ENCODE measurements at regions not wholly inside any gene's neighbourhood (a gene's known extent, or its start where the extent isn't known, plus 50 kb on each side); places are given as distances from the start of the nearest gene placed in this dataset.

DNA sequence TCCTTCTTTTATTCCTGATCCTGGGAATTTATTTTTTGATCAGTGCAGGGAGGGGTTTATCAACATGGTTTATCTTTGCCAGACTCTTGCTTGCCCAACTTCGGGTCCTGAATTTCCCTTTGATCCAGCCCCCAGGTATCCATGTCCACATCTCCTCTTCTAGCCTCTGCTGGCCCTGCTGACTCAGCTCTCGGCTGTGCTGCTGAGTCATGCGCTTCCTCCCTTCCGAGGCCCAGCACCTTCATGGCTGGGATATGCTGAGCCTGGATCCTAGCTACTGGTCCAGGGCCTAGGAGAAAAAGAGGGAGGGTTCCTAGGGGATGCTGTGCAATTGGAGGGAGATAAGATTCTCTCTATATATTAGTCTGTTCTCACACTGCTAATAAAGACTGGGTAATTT is 380.7 kb upstream of the SHH start:
- intact Hi-C loops (cut with micrococcal nuclease; ENCODE audit: unreplicated experiment): no loop called here
- Mint-ChIP-seq H3K36me3 (ENCODE audit: insufficient read depth, unreplicated experiment) (no peaks in the 10 kb centered on the region), H3K4me3 (ENCODE audit: unreplicated experiment) (no peak overlapping the region), H3K27me3 (ENCODE audit: insufficient read depth, unreplicated experiment) (peaks cover 7% of the 10 kb centered on the region), H3K4me1 (ENCODE audit: low read depth, unreplicated experiment) (no peaks in the 10 kb centered on the region), H3K27ac (ENCODE audit: unreplicated experiment) (no peak overlapping the region), H3K9me3 (ENCODE audit: unreplicated experiment) (no peaks in the 10 kb centered on the region)
- Histone ChIP-seq H3K27me3 (replicated peaks; ENCODE audit: control insufficient read depth, insufficient read depth, low read length) (no peaks in the 10 kb centered on the region), H3K9me3 (no peaks in the 10 kb centered on the region; the same call in 1 of the 2 replicates), H3K4me3 (ENCODE audit: low read depth, low read length) (no peak overlapping the region), H3K36me3 (ENCODE audit: control insufficient read depth, insufficient read depth, low read length) (no peaks in the 10 kb centered on the region), H3K4me1 (no peaks in the 10 kb centered on the region)
- DNase-seq: no peak
- no TSS peak for BruUV-seq (replicated peaks)
- ChIA-PET CTCF (no interaction called here), POLR2A (no interaction called here)
- TF ChIP-seq, protein P1, sequence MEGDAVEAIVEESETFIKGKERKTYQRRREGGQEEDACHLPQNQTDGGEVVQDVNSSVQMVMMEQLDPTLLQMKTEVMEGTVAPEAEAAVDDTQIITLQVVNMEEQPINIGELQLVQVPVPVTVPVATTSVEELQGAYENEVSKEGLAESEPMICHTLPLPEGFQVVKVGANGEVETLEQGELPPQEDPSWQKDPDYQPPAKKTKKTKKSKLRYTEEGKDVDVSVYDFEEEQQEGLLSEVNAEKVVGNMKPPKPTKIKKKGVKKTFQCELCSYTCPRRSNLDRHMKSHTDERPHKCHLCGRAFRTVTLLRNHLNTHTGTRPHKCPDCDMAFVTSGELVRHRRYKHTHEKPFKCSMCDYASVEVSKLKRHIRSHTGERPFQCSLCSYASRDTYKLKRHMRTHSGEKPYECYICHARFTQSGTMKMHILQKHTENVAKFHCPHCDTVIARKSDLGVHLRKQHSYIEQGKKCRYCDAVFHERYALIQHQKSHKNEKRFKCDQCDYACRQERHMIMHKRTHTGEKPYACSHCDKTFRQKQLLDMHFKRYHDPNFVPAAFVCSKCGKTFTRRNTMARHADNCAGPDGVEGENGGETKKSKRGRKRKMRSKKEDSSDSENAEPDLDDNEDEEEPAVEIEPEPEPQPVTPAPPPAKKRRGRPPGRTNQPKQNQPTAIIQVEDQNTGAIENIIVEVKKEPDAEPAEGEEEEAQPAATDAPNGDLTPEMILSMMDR (IDR thresholded peaks at IDR 0.05; ENCODE audit: insufficient read depth in 1 of 2, low read depth in 1 of 2, low read length in 1 of 2, severe bottlenecking in 1 of 2, unreplicated experiment in 1 of 2): no peak

DNA sequence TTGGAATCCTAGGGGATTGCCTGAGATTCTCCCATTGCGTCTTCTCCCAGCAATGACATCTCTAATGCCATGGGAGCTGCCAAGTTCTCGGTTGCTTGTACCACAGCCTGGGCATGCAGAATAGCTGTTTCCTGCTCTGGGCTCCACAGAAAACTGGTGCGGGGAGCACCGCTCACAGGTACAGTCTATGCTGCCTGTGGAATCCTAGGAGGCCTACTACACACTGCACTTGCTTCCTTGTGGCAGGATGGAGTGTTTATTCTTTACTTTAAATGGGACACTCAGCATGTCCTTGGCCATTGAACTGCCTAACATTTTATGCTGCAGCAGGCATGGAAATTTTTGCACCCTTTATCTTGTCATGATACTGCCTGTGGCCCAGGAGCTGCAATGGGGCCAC is 378.8 kb upstream of the SHH start:
- no peak overlapping the region for H3K27ac Mint-ChIP-seq (ENCODE audit: unreplicated experiment)
- intact Hi-C loops (cut with micrococcal nuclease; ENCODE audit: unreplicated experiment): no loop called here

DNA sequence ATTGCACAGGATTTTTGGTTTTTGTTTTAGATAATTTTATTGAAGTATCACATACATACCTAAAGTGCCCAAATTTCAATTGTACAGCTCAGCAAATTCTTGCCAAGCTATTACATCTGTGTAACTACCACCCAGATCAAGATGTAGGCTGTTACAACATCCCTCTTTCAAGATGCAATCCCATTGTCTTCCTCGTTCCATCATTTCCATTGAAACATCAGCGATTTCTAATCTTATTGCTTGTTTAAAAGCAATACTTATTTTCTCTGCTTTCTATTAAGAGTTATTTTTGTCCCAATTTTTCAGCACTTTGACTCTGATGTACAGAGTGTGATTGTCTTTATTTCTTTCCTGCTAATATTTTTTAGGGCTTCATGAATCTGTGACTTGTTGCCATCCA is 372.8 kb upstream of the SHH start:
- Histone ChIP-seq H3K27me3 (replicated peaks; ENCODE audit: control insufficient read depth, insufficient read depth, low read length) (no peaks in the 10 kb centered on the region), H3K4me3 (ENCODE audit: low read depth, low read length) (no peak overlapping the region), H3K9me3 (peaks cover 15% of the 10 kb centered on the region), H3K4me1 (no peaks in the 10 kb centered on the region), H3K36me3 (ENCODE audit: control insufficient read depth, insufficient read depth, low read length) (no peaks in the 10 kb centered on the region)
- Mint-ChIP-seq H3K4me3 (ENCODE audit: unreplicated experiment) (no peak overlapping the region), H3K4me1 (ENCODE audit: low read depth, unreplicated experiment) (no peaks in the 10 kb centered on the region), H3K27me3 (ENCODE audit: insufficient read depth, unreplicated experiment) (peaks cover 10% of the 10 kb centered on the region), H3K9me3 (ENCODE audit: unreplicated experiment) (peaks cover 16% of the 10 kb centered on the region), H3K27ac (ENCODE audit: unreplicated experiment) (no peak overlapping the region), H3K36me3 (ENCODE audit: insufficient read depth, unreplicated experiment) (no peaks in the 10 kb centered on the region)
- no peak for DNase-seq
- BruUV-seq (replicated peaks): no TSS peak
- POLR2A ChIA-PET: no interaction called here
- CTCF ChIA-PET: no interaction called here
- TF ChIP-seq, protein P1 (IDR thresholded peaks at IDR 0.05; ENCODE audit: insufficient read depth in 1 of 2, low read depth in 1 of 2, low read length in 1 of 2, severe bottlenecking in 1 of 2, unreplicated experiment in 1 of 2): no peak
- intact Hi-C loops (cut with micrococcal nuclease; ENCODE audit: unreplicated experiment): no loop called here

More for the DNA sequence above, 378.8 kb upstream of the SHH start:
- TF ChIP-seq, protein P1 (IDR thresholded peaks at IDR 0.05; ENCODE audit: insufficient read depth in 1 of 2, low read depth in 1 of 2, low read length in 1 of 2, severe bottlenecking in 1 of 2, unreplicated experiment in 1 of 2): no peak
- Histone ChIP-seq H3K4me1 (no peaks in the 10 kb centered on the region), H3K9me3 (peaks cover 9% of the 10 kb centered on the region), H3K36me3 (ENCODE audit: control insufficient read depth, insufficient read depth, low read length) (no peaks in the 10 kb centered on the region), H3K27me3 (replicated peaks; ENCODE audit: control insufficient read depth, insufficient read depth, low read length) (no peaks in the 10 kb centered on the region), H3K4me3 (ENCODE audit: low read depth, low read length) (no peak overlapping the region)
- ChIA-PET CTCF (no interaction called here), POLR2A (no interaction called here)
- H3K4me3 Mint-ChIP-seq (ENCODE audit: unreplicated experiment): no peak overlapping the region
- no peak for DNase-seq
- peaks cover 4% of the 10 kb centered on the region for H3K27me3 Mint-ChIP-seq (ENCODE audit: insufficient read depth, unreplicated experiment)
- no peaks in the 10 kb centered on the region for H3K4me1 Mint-ChIP-seq (ENCODE audit: low read depth, unreplicated experiment)
- no peaks in the 10 kb centered on the region for H3K36me3 Mint-ChIP-seq (ENCODE audit: insufficient read depth, unreplicated experiment)
- no TSS peak for BruUV-seq (replicated peaks)
- H3K9me3 Mint-ChIP-seq (ENCODE audit: unreplicated experiment): peaks cover 2% of the 10 kb centered on the region
